SK-N-SH treated with all-trans-retinoic acid at 6 μM for 48 hours (cell line): ENCODE measurements at regions not wholly inside any gene's neighbourhood (a gene's known extent, or its start where the extent isn't known, plus 50 kb on each side); places are given as distances from the start of the nearest gene placed in this dataset.

Experiments used
- ATAC-seq: fragments of 200-7000 bp; cut with Tn5 transposase; 3 replicates; pipeline ENCODE4 v1.9.1; 2020; ENCODE audit warnings: mild to moderate bottlenecking, moderate library complexity
- ARNTL ChIP-seq: fragments of 450-650 bp; formaldehyde crosslinking; IDR thresholded peaks from 2 replicates; pipeline ENCODE4 v1.5.0; 2020; ENCODE audit warnings: low read depth, mild to moderate bottlenecking, moderate library complexity, borderline replicate concordance
- BACH2 ChIP-seq: fragments of 250-450 bp; sonication (Bioruptor Pico); IDR thresholded peaks from 2 replicates; pipeline ENCODE4 v1.9.0; 2021; ENCODE audit warnings: mild to moderate bottlenecking, borderline replicate concordance
- CREB5 ChIP-seq: fragments of 250-450 bp; sonication (Bioruptor Pico); IDR thresholded peaks from 2 replicates; pipeline ENCODE4 v1.5.1; 2020; ENCODE audit warnings: low read depth, mild to moderate bottlenecking, moderate library complexity
- CSRNP3 ChIP-seq: fragments of 250-450 bp; sonication (Bioruptor Pico); IDR thresholded peaks from 2 replicates; pipeline ENCODE4 v1.5.1; 2021; ENCODE audit warnings: mild to moderate bottlenecking, moderate library complexity
- ESRRG ChIP-seq: fragments of 250-450 bp; sonication (Bioruptor Pico); IDR thresholded peaks from 2 replicates; pipeline ENCODE4 v1.6.1; 2021; ENCODE audit warnings: mild to moderate bottlenecking
- GLIS3 ChIP-seq: fragments of 250-450 bp; sonication (Bioruptor Pico); IDR thresholded peaks from 2 replicates; pipeline ENCODE4 v1.5.0; 2020; ENCODE audit warnings: mild to moderate bottlenecking, moderate library complexity
- ISL1 ChIP-seq: fragments of 250-450 bp; sonication (Bioruptor Pico); IDR thresholded peaks from 2 replicates; pipeline ENCODE4 v2.1.2; 2022; ENCODE audit warnings: mild to moderate bottlenecking, moderate library complexity
- OSR1 ChIP-seq: fragments of 250-450 bp; sonication (Bioruptor Pico); IDR thresholded peaks from 2 replicates; pipeline ENCODE4 v1.8.0; 2022; ENCODE audit warnings: moderate library complexity, mild to moderate bottlenecking, inconsistent platforms
- PATZ1 ChIP-seq: fragments of 250-450 bp; sonication (Bioruptor Pico); IDR thresholded peaks from 2 replicates; pipeline ENCODE4 v1.8.0; 2020; ENCODE audit warnings: mild to moderate bottlenecking, moderate library complexity, borderline replicate concordance
- POU6F1 ChIP-seq: fragments of 250-450 bp; sonication (Bioruptor Pico); IDR thresholded peaks from 2 replicates; pipeline ENCODE4 v1.8.0; 2021; ENCODE audit warnings: low read depth, mild to moderate bottlenecking, moderate library complexity, borderline replicate concordance
- PPARA ChIP-seq: fragments of 250-450 bp; sonication (Bioruptor Pico); IDR thresholded peaks from 2 replicates; pipeline ENCODE4 v1.5.0; 2020; ENCODE audit warnings: mild to moderate bottlenecking, borderline replicate concordance
- RARB ChIP-seq: fragments of 250-450 bp; sonication (Bioruptor Pico); IDR thresholded peaks from 2 replicates; pipeline ENCODE4 v1.8.0; 2021; ENCODE audit warnings: mild to moderate bottlenecking, moderate library complexity
- TCF4 ChIP-seq: fragments of 250-450 bp; sonication (Bioruptor Pico); IDR thresholded peaks from 2 replicates; pipeline ENCODE4 v1.8.0; 2021; ENCODE audit warnings: mild to moderate bottlenecking, moderate library complexity, borderline replicate concordance
- TOX ChIP-seq: fragments of 250-450 bp; sonication (Bioruptor Pico); IDR thresholded peaks from 2 replicates; pipeline ENCODE4 v1.8.0; 2021; ENCODE audit warnings: mild to moderate bottlenecking, moderate library complexity, borderline replicate concordance
- TSHZ2 ChIP-seq: fragments of 250-450 bp; sonication (Bioruptor Pico); IDR thresholded peaks from 2 replicates; pipeline ENCODE4 v1.5.0; 2020; ENCODE audit warnings: mild to moderate bottlenecking, moderate library complexity
- ZC3H10 ChIP-seq: fragments of 250-450 bp; sonication (Bioruptor Pico); IDR thresholded peaks from 2 replicates; pipeline ENCODE4 v1.5.1; 2021; ENCODE audit warnings: mild to moderate bottlenecking, moderate library complexity
- ZFP3 ChIP-seq: fragments of 250-450 bp; sonication (Bioruptor Pico); IDR thresholded peaks from 2 replicates; pipeline ENCODE4 v1.5.0; 2020; ENCODE audit warnings: mild to moderate bottlenecking, moderate library complexity
- ZFP30 ChIP-seq: fragments of 450-650 bp; formaldehyde crosslinking; IDR thresholded peaks from 2 replicates; pipeline ENCODE4 v1.5.0; 2022; ENCODE audit warnings: mild to moderate bottlenecking, moderate library complexity
- ZNF565 ChIP-seq: fragments of 450-650 bp; formaldehyde crosslinking; conservative IDR thresholded peaks from 2 replicates; pipeline ENCODE4 v1.5.0; 2020; ENCODE audit warnings: low read depth, mild to moderate bottlenecking, moderate library complexity
- ZNF70 ChIP-seq: fragments of 450-650 bp; formaldehyde crosslinking; IDR thresholded peaks from 2 replicates; pipeline ENCODE4 v1.5.0; 2020; ENCODE audit warnings: mild to moderate bottlenecking, moderate library complexity
- ZNF8 ChIP-seq: fragments of 450-650 bp; formaldehyde crosslinking; IDR thresholded peaks from 2 replicates; pipeline ENCODE4 v1.5.0; 2020; ENCODE audit warnings: mild to moderate bottlenecking, moderate library complexity

- ATAC-seq = no peak
- TF ChIP-seq BACH2 (no peak), RARB (CRISPR knock-in tag) (no peak), PATZ1 (CRISPR knock-in tag) (no peak), GLIS3 (CRISPR knock-in tag) (no peak), ZFP30 (CRISPR knock-in tag) (no peak), TOX (CRISPR knock-in tag) (no peak), CREB5 (no peak), CSRNP3 (no peak), ZFP3 (CRISPR knock-in tag) (no peak), ZNF70 (no peak), ZNF565 (CRISPR knock-in tag) (no peak), TSHZ2 (CRISPR knock-in tag) (no peak), PPARA (CRISPR knock-in tag) (no peak), TCF4 (CRISPR knock-in tag) (no peak), ESRRG (no peak)
Observed at GRCh38 chr6:67706388-67706787, 928.7 kb upstream of the ADGRB3 start.

GRCh38 chr6:67698534-67698933 is 936.5 kb upstream of the ADGRB3 start:
- no peak for TF ChIP-seq TSHZ2 (CRISPR knock-in tag)
- no peak for TF ChIP-seq OSR1 (CRISPR knock-in tag)
- no peak for TF ChIP-seq GLIS3 (CRISPR knock-in tag)
- no peak for TF ChIP-seq TOX (CRISPR knock-in tag)
- no peak for TF ChIP-seq RARB (CRISPR knock-in tag)
- no peak for TF ChIP-seq ZFP30 (CRISPR knock-in tag)
- no peak for TF ChIP-seq ZNF70
- no peak for TF ChIP-seq PPARA (CRISPR knock-in tag)
- TF ChIP-seq BACH2 = no peak
- no peak for TF ChIP-seq ARNTL (CRISPR knock-in tag)
- no peak for TF ChIP-seq ZC3H10 (CRISPR knock-in tag)
- no peak for TF ChIP-seq ISL1 (CRISPR knock-in tag)
- no peak for TF ChIP-seq ESRRG
- no peak for TF ChIP-seq CSRNP3
- TF ChIP-seq POU6F1 (CRISPR knock-in tag) = no peak
- TF ChIP-seq ZNF8 (CRISPR knock-in tag) = no peak
- no peak for ATAC-seq
